A673 (cell line): ENCODE measurements at regions not wholly inside any gene's neighbourhood (a gene's known extent, or its start where the extent isn't known, plus 50 kb on each side); places are given as distances from the start of the nearest gene placed in this dataset.

Experiments used
- EZH2 ChIP-seq: fragments of 200-600 bp; sonication (generic); IDR thresholded peaks from 2 replicates; pipeline ENCODE4 v1.6.1; 2017; ENCODE audit warnings: borderline replicate concordance, low read depth, mild to moderate bottlenecking, mixed read lengths, antibody characterized with exemption, low read length; ENCODE audit not compliant: poor library complexity, severe bottlenecking
- TF ChIP-seq, protein P1 (sequence below): fragments of 300-800, 200-600 bp; sonication (generic); conservative IDR thresholded peaks from 2 replicates; pipeline ENCODE4 v1.5.1; 2017; ENCODE audit warnings: low read depth, mild to moderate bottlenecking, antibody characterized with exemption, low read length, moderate library complexity, mixed read lengths

DNA sequence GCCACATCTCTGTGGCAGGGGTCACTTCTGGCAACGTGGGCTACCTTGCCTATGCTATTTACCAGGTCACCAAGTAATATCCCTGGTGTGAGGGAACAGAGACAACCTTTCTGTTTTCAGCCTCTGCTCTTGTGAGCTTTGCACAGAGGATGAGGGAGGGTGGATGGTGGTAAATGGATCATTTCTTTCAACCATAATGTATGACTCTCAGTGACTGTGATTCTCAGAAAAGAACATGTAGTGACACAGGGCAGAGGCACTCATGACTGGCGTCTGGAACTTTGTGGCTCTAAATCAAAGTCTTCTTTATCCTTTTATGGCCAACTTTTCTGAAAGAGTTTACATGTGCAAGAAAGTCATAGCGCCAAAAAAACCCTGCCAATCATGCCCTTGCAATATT lies 153.5 kb upstream of the USP24 start:
- TF ChIP-seq, protein P1, sequence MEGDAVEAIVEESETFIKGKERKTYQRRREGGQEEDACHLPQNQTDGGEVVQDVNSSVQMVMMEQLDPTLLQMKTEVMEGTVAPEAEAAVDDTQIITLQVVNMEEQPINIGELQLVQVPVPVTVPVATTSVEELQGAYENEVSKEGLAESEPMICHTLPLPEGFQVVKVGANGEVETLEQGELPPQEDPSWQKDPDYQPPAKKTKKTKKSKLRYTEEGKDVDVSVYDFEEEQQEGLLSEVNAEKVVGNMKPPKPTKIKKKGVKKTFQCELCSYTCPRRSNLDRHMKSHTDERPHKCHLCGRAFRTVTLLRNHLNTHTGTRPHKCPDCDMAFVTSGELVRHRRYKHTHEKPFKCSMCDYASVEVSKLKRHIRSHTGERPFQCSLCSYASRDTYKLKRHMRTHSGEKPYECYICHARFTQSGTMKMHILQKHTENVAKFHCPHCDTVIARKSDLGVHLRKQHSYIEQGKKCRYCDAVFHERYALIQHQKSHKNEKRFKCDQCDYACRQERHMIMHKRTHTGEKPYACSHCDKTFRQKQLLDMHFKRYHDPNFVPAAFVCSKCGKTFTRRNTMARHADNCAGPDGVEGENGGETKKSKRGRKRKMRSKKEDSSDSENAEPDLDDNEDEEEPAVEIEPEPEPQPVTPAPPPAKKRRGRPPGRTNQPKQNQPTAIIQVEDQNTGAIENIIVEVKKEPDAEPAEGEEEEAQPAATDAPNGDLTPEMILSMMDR = no peak
- no peak for TF ChIP-seq EZH2
